ENCODE measurements at regions not wholly inside any gene's neighbourhood (a gene's known extent, or its start where the extent isn't known, plus 50 kb on each side); places are given as distances from the start of the nearest gene placed in this dataset.

DNA sequence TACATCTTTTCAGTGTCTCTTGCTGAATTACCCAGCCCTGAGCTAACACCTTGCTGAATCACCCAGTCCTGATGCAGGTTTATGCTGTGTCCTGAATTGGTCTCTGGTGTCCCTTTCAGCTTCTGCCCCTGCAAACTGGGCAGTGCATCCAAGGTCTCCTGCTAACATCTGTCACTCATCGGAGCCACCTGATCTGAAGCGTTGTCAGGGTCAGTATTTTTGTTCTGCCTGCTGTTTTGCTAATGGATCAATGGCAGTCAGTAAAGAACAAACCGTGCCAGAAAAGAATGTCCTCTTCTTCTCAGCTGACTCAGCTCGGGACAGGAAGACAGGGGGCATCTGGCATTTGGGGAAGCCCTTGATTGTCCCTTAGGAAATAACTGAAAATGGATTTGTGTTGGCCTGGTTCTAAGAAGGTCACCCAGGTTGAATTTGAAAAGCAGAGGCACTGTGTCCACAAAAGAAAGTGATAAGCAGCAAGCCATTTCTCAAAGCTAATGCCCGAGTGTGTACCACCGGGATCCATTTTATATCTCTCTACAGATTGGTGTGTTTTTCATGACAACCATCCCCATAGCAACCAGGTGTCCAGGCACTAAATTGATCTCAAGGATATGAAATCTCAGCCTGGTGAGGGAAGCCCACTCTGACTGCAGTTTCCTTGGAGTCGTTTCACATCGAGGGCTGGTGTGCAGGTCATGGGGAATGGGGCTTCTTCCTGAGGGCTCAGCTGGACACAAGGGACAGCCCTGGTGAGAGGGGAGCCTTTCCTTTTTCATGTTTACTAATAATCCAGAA lies 109.7 kb upstream of the IRF2BP2 start:
- CTCF ChIA-PET = interaction anchor here (0.7 kb wide), 1 partner anchor 191 kb away, joined by 3 read pairs; no protein-coding TSS in a partner anchor
- Histone ChIP-seq H3K27me3 (ENCODE audit: control insufficient read depth, insufficient read depth, low read length) (no peaks in the 10 kb centered on the region), H3K36me3 (ENCODE audit: control insufficient read depth, insufficient read depth, low read length) (no peaks in the 10 kb centered on the region), H3K4me3 (ENCODE audit: low read depth, low read length) (no peak overlapping the region)
- TF ChIP-seq, protein P1, sequence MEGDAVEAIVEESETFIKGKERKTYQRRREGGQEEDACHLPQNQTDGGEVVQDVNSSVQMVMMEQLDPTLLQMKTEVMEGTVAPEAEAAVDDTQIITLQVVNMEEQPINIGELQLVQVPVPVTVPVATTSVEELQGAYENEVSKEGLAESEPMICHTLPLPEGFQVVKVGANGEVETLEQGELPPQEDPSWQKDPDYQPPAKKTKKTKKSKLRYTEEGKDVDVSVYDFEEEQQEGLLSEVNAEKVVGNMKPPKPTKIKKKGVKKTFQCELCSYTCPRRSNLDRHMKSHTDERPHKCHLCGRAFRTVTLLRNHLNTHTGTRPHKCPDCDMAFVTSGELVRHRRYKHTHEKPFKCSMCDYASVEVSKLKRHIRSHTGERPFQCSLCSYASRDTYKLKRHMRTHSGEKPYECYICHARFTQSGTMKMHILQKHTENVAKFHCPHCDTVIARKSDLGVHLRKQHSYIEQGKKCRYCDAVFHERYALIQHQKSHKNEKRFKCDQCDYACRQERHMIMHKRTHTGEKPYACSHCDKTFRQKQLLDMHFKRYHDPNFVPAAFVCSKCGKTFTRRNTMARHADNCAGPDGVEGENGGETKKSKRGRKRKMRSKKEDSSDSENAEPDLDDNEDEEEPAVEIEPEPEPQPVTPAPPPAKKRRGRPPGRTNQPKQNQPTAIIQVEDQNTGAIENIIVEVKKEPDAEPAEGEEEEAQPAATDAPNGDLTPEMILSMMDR (IDR thresholded peaks at IDR 0.05; ENCODE audit: insufficient read depth, low read depth, low read length) = no peak
- POLR2A ChIA-PET = interaction anchor here (0.6 to 0.8 kb wide), 3 partner anchors 97 to 245 kb away, joined by 3 to 8 read pairs (median 3); no protein-coding TSS in a partner anchor
- no peak for DNase-seq (ENCODE audit: low read depth)

DNA sequence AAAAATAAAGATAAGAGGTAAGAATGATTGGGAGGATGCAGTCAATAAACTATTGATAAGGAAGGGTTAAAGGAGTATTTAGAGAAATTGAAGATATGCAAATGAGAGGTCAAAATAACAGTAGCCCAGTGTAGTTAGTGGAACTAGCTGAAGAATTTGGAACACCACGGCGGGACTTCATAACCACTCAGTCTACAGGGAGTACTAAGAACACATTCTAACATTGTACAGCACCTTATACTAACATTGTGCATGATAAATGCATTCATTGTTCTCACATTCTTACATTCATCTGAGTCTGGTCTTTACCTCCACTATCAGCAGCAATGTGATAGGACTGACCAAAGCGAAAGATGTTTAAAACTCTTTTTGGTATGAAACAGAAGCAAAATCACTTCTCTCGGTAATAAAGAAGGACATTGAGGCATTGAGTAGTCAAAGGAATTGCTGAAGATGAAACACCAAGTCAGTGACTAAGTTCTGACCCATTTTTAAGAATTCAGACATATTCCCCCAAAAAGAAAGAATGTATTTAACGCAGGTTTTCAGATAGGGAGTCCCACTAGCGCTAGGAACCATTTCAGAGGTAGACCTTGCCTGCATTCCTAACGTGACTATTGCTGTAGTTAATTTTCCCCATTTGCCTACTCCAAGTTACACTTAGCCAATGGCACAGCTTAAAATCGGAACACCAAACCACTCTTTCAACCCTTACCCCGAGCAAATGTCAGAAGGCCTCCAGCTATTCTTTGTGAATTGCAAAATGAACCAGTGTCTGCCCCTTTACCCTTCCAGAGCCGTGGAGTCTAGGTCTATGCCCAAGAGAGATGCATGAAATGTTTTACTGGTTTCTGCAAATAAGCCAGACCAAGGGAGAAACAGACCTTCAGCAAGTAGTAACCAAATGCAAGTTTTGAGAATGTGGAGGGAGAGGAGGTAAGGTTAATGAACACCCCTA lies 108.8 kb upstream of the IRF2BP2 start:
- Histone ChIP-seq H3K27me3 (ENCODE audit: control insufficient read depth, insufficient read depth, low read length) (no peaks in the 10 kb centered on the region), H3K4me3 (ENCODE audit: low read depth, low read length) (no peak overlapping the region), H3K36me3 (ENCODE audit: control insufficient read depth, insufficient read depth, low read length) (no peaks in the 10 kb centered on the region)
- TF ChIP-seq, protein P1 (IDR thresholded peaks at IDR 0.05; ENCODE audit: insufficient read depth, low read depth, low read length) = no peak
- no peak for DNase-seq (ENCODE audit: low read depth)
- CTCF ChIA-PET = interaction anchor here (0.7 kb wide), 1 partner anchor 86 kb away, joined by 3 read pairs; no protein-coding TSS in a partner anchor
- POLR2A ChIA-PET = interaction anchor here (0.6 to 0.7 kb wide), 2 partner anchors 97 to 244 kb away, joined by 3 to 8 read pairs; no protein-coding TSS in a partner anchor

DNA sequence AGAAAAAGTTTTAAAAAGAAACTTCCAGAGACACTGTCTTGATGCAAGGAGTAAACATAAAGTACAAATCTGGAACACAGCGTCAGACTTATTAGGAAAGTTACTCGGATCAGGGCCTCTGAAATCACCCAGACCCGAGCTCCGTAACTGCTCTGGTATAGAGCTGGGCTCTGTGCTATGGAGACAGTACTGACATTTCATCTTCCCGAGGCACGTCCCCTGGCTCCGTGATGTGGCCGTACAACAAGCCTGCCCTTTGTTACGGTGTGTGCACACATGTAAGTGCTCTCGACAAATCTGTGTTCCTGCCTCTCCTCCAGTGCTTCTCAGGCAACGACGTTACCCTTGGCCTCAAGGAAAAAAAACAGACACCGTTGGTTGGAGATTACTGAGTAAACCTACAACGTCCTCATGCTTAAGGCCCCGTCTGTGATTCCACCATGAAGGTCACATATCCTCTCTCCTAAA lies 107.0 kb upstream of the IRF2BP2 start:
- POLR2A ChIA-PET = no interaction called here
- DNase-seq (ENCODE audit: low read depth) = no peak
- TF ChIP-seq, protein P1 (IDR thresholded peaks at IDR 0.05; ENCODE audit: insufficient read depth, low read depth, low read length) = no peak
- H3K27me3 ChIP-seq (ENCODE audit: control insufficient read depth, insufficient read depth, low read length) = no peaks in the 10 kb centered on the region
- H3K4me3 ChIP-seq (ENCODE audit: low read depth, low read length) = no peak overlapping the region
- CTCF ChIA-PET = interaction anchor here (1.0 to 2.1 kb wide), 6 partner anchors 10 to 376 kb away, joined by 3 to 7 read pairs (median 3); no protein-coding TSS in a partner anchor
- no peaks in the 10 kb centered on the region for H3K36me3 ChIP-seq (ENCODE audit: control insufficient read depth, insufficient read depth, low read length)

DNA sequence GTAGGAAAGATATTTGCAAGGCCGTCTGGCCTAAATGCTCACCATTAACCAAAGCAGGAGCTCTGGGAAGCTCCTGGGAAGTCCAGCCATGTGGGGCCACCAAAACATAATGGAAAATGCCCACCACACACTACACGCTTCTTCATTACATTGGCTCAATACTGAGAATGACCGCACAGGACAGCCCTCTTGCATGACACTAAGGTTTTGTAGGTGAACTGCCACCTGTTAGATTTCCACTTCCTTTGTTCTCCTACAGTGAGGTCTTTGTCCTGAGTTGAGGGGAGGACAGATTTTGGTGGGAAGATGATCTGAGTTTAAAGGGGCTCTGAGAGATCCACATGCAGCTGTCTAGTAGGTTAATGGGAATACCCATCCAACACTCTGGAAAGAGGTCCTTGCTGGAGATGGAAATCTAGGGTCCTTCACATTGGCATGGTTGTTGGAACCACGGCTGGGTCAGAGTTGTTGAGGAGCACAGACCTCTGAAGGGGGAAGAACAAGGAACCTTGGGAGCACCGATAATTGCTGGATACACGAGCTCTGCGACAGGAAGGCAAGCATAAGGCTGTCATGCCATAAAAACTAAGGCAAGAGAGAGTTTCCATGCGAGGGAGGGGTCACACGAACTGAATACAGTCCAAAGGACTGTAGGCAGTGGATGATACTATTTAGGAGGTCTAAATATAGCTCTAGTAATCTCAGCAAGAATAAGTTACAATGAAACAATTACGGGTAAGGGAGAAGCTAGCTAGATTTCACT lies 105.5 kb upstream of the IRF2BP2 start:
- no peak for DNase-seq (ENCODE audit: low read depth)
- Histone ChIP-seq H3K4me3 (ENCODE audit: low read depth, low read length) (no peak overlapping the region), H3K36me3 (ENCODE audit: control insufficient read depth, insufficient read depth, low read length) (no peaks in the 10 kb centered on the region), H3K27me3 (ENCODE audit: control insufficient read depth, insufficient read depth, low read length) (no peaks in the 10 kb centered on the region)
- ChIA-PET CTCF (interaction anchor here (0.9 to 2.2 kb wide), 5 partner anchors 8 to 195 kb away, joined by 3 to 7 read pairs (median 3); no protein-coding TSS in a partner anchor), POLR2A (interaction anchor here (0.6 kb wide), 2 partner anchors 9 to 102 kb away, joined by 9 to 12 read pairs; no protein-coding TSS in a partner anchor)
- TF ChIP-seq, protein P1 (IDR thresholded peaks at IDR 0.05; ENCODE audit: insufficient read depth, low read depth, low read length) = no peak

Measured in BJ (cell line).